ENCODE measurements at regions not wholly inside any gene's neighbourhood (a gene's known extent, or its start where the extent isn't known, plus 50 kb on each side); places are given as distances from the start of the nearest gene placed in this dataset.

- no peak for TF ChIP-seq CTCF (conservative IDR thresholded peaks at IDR 0.05; ENCODE audit: low read length)
- TF ChIP-seq EZH2phosphoT487 (IDR thresholded peaks at IDR 0.05; ENCODE audit: borderline replicate concordance): no peak
Observed at GRCh38 chr1:68293122-68293521, 60.8 kb upstream of the WLS start.
